Germinal center (tissue), 1 donor: ENCODE measurements at regions not wholly inside any gene's neighbourhood (a gene's known extent, or its start where the extent isn't known, plus 50 kb on each side); places are given as distances from the start of the nearest gene placed in this dataset.
"Not testable (repeated sequence)": the region's sequence is repeated elsewhere in the genome, so short reads cannot be mapped to it uniquely, and the experiment has no call there.

Experiments used
- DNase-seq: peaks from one replicate; pipeline ENCODE4 v3.0.0; 2012; ENCODE audit warnings: mixed read lengths, low spot score

GRCh38 chr7:6938284-6938683, 112.2 kb upstream of the CCZ1B start:
- not testable (repeated sequence) for DNase-seq

DNA sequence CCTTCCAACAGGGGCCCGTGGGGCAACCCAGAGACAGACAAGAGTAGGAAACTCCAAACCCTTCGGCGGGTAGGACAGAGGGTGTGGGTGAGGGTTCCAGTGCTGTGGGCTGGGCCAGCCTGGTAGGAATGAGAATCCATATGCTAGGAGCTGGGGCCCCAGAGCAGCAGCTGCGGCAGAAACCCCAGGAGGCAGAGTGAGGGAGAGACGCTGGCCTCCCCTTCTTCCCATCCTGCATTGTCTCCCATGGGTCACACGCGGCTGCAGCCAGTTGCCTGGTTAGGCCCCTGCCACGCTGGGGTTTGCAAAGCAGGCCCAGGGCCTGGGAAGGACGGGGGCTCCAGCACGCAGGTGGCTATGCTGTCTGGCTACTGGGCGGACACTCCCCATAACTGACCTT, 113.1 kb upstream of the CCZ1B start:
- not testable (repeated sequence) for DNase-seq

DNA sequence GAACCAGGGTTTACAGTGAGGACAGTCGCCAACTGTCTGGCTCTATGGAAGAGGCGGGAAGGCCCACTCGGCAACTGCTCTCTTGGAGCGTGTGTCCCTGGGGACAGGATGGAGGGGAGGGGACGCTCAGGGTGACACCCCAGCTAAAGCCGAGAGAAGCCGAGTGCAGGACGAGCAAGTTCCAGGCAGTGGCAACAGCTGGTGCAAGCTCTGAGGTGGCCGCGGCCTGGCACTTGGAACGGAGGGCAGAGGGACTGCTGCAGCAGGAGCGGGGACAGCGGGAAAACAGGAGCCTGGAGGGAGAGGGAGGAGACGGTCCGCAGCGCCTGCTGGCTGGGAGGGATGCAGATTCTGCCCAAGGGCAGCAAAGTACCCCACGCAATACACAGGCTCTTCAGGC, 113.8 kb upstream of the CCZ1B start:
- not testable (repeated sequence) for DNase-seq

DNA sequence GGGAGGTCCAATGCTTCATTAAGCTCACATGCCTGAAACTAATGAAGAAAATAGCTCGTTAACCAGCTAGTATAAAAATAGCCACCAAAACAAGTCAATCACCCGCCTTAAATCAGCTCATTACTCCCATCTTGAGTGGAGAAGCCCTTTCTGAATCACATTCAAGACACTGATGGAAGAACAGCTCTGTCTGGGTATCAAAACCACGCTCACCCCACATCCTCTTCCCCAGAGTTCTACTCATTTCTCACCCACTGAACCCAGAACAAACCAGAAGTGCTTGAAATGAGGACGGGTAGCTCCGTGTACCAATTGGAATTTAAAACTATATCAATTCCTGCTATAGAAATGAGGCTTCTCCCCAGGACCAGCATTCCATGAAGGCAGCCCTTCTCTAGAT, 120.8 kb upstream of the CCZ1B start:
- not testable (repeated sequence) for DNase-seq

- DNase-seq = not testable (repeated sequence)
Observed at GRCh38 chr7:6950231-6950630, 124.2 kb upstream of the CCZ1B start.

DNA sequence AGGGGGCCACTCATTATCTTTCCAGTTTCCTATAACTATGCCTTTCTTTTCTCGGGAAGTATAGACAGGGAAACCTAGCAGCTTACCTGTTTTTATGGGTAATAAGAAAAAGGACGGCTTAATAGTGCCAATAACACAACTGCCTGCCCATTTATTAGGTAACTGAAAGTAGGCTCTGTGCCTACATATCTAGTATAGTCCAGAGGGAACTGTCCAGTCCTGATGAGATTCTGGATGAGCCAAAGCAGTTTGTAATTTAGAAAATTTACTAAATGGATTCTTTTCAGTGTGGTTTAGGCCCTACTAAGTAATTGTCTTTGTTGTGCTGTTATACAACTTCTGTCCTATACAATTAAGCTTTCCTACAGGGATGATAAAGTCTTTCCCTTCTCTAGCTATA, 125.5 kb upstream of the CCZ1B start:
- not testable (repeated sequence) for DNase-seq

GRCh38 chr7:6953138-6953797, 127.2 kb upstream of the CCZ1B start:
- not testable (repeated sequence) for DNase-seq

GRCh38 chr7:6953798-6954181, 127.7 kb upstream of the CCZ1B start:
- not testable (repeated sequence) for DNase-seq

GRCh38 chr7:6955385-6955784, 129.3 kb upstream of the CCZ1B start:
- not testable (repeated sequence) for DNase-seq

- not testable (repeated sequence) for DNase-seq
Observed at GRCh38 chr7:6955990-6956566, 130.0 kb upstream of the CCZ1B start.

GRCh38 chr7:6958371-6958770, 132.3 kb upstream of the CCZ1B start:
- not testable (repeated sequence) for DNase-seq

DNA sequence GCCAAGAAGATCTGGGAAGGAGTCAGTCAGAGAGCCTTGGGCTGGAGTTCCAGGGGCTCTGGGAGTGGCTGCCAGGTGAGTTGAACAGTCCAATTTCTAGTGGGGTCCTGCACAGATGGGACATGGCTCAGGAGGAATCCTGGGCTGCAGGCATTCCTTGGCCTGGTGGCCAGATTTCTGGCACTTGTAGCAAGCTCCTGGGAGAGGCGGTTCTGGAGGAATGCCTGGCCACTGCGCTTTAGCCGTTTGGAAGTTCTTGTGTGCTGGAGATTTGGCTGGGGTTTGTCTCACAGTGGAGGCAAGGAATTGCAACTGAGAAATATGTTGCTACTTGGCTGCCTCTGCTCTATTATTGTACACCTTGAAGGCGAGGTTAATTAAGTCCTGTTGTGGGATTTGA, 133.9 kb upstream of the CCZ1B start:
- not testable (repeated sequence) for DNase-seq

DNA sequence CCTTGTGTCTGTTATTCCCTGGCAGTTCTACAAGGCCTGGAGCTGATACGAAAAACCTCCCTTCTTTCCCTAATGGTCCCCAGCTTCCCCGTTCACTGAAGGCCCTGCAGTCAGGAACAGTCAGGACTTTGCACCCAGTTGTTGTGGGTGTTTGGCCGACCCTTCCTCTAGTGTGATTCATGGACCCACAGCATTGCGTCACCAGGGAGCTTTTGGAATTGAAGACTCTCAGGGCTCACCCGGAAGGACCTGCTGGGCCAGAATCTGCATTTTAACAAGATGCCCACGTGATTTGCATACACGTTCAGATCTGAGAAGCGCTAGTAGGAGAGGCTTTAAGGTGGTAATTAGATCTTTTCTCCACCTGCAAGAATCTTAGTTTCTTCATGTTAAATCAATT, 136.8 kb upstream of the CCZ1B start:
- not testable (repeated sequence) for DNase-seq

- DNase-seq = not testable (repeated sequence)
Observed at GRCh38 chr7:6965051-6965450, 139.0 kb upstream of the CCZ1B start.

GRCh38 chr7:6970180-6970579, 144.1 kb upstream of the CCZ1B start:
- DNase-seq = not testable (repeated sequence)

- DNase-seq = not testable (repeated sequence)
Observed at GRCh38 chr7:6974876-6975275, 148.8 kb upstream of the CCZ1B start.

DNA sequence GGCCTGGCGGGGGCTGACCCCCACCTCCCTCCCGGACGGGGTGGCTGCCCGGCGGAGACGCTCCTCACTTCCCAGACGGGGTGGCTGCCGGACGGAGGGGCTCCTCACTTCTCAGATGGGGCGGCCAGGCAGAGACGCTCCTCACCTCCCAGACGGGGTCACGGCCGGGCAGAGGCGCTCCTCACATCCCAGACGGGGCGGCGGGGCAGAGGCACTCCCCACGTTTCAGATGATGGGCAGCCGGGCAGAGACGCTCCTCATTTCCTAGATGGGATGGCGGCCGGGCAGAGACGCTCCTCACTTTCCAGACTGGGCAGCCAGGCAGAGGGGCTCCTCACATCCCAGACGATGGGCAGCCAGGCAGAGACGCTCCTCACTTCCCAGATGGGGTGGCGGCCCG, 149.3 kb upstream of the CCZ1B start:
- not testable (repeated sequence) for DNase-seq

- not testable (repeated sequence) for DNase-seq
Observed at GRCh38 chr7:6977368-6977767, 151.3 kb upstream of the CCZ1B start.

GRCh38 chr7:6978326-6978725, 152.3 kb upstream of the CCZ1B start:
- not testable (repeated sequence) for DNase-seq

DNA sequence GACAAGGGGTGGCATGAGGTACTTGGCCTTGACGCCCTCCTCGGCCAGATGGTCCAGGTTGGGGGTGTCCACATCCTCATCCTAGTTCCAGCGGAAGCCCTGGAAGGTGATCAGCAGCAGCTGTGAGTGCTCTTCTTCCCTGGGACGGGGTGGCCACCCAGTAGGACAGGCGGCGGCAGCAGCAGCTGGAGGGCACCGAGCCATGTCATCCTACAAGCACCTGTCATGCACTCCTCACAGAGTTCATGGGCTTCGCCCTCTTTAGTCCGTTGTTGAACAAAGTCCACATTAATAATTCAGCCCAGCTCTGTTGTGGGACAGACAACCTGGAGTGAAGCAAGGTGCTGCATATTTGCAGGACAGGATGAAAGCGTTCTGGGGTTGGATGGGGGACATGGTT, 153.4 kb upstream of the CCZ1B start:
- not testable (repeated sequence) for DNase-seq

- not testable (repeated sequence) for DNase-seq
Observed at GRCh38 chr7:6982375-6982774, 156.3 kb upstream of the CCZ1B start.

GRCh38 chr7:6986892-6987291, 160.8 kb upstream of the CCZ1B start:
- DNase-seq = not testable (repeated sequence)

- not testable (repeated sequence) for DNase-seq
Observed at GRCh38 chr7:6988608-6989007, 162.5 kb upstream of the CCZ1B start.

- DNase-seq = not testable (repeated sequence)
Observed at GRCh38 chr7:6989968-6990367, 163.9 kb upstream of the CCZ1B start.
